RPMI7951 (cell line): ENCODE measurements at regions not wholly inside any gene's neighbourhood (a gene's known extent, or its start where the extent isn't known, plus 50 kb on each side); places are given as distances from the start of the nearest gene placed in this dataset.
A peak's percentile ranks its signal among the peaks of the same experiment; 100 is the strongest.
"Not testable (repeated sequence)": the region's sequence is repeated elsewhere in the genome, so short reads cannot be mapped to it uniquely, and the experiment has no call there.

Experiments used
- DNase-seq: peaks from one replicate; pipeline ENCODE4 v3.0.0-alpha.2; 2012; ENCODE audit warnings: low read depth

- no peak for DNase-seq
Observed at GRCh38 chr4:188433741-188434315, 294.6 kb downstream of the TRIML1 start.

DNA sequence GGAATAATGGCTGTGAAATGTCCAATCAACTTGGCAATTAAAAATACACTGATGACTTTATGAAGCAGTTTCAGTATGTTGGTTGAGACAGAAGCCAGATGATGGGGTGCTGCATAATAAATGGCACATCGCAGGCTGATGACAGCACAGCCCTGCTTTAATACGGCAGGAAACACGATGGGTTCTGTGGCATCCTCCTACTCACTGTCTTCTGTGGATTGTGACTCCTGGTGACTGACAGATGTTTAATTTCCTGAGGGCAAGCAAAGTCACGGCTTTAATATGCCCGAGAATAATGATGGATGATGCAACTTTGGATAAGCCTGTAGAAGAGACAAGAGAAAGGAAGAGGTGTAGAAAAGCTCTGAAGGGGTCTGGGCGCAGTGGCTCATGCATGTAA lies 295.4 kb downstream of the TRIML1 start:
- DNase-seq: peak; percentile 79

DNA sequence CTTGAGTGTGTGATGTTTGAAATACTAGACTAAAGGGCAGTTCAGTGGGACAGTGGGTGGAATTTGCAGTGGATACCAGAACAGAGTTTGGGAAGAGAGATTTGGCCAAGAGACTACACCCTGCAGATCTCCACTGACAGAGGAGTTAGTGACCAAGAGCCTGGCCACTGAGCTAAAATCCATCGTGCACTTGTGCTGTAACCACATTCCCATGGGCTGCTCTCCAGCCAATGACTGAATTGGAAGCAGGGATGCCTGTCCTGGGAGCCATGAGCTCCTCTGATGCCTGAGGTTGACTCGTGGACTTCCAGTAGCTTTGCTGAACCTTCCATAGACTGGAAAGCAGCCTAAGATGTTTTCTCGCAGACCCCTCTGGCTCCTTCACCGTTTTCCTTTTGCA lies 296.1 kb downstream of the TRIML1 start:
- peak; percentile 56 for DNase-seq

GRCh38 chr4:188437535-188437934 lies 298.3 kb downstream of the TRIML1 start:
- no peak for DNase-seq

DNA sequence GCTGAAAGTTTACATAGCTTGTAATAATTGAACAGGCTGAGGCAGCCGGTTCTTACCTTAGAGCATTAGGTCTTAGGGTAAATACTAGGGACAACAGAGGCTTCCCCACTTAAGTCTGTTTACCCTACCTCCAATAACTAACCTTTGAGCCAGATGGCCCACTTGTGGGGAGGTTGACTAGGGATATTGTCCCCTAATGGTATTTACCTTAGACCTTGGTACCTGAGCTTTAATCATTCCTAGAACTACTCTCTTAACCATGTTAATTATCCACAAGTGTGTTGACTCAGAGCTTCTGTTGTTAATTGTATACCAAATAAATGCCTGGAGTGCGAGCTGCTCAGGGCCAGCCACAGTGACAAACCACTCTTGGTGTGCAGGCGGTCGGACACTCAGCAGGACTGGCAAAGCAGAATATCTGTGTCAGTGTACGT lies 299.2 kb downstream of the TRIML1 start:
- not testable (repeated sequence) for DNase-seq

DNA sequence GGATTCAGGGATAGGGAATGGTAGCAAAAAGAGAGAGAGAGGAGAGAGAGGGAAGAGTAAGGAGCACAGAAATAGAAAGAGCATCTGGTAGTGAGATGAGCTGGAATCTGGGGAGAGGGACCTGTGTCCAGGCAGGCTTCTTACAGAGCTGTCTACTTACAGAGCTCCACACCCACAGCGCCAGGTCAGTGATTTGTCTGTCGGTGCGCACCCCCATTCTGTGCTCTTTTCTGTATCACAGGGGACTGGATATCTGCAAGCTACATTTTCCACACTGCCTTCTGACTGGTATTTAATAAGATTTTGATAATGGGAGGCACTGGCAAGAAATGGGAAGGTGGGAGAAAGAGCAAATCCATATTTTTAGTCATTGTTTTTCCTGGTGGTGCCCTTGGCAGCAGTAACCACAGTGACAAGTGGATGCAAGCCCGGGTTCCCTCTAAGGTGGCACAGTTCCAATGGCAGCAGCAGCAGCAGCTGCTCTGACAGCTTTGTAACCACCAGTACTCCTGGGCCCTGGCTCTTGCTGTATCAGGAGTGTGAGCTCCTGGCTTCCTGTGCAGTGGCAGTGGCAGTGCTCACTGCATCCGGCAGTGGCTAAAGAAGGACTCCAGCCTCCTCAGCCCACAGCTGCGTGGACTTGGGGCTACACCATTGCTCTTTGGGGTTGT lies 300.5 kb downstream of the TRIML1 start:
- DNase-seq: peak; percentile 79

GRCh38 chr4:188444500-188444899 lies 305.3 kb downstream of the TRIML1 start:
- no peak for DNase-seq

DNA sequence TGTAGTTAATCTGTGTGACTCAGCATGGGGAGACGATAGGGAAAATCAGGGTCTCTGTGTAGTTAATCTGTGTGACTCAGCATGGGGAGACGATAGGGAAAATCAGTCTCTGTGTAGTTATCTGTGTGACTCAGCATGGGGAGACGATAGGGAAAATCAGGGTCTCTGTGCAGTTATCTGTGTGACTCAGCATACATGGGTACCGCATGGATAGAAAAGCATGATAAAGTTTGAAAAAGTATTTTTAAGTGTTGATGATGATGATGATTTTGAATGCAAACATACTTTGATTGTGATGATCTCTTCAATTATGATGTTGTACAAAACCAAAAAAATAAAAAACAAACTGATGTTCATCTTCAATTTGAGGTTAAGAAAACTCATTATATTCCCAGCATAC lies 309.8 kb downstream of the TRIML1 start:
- peak; percentile 23 for DNase-seq

DNA sequence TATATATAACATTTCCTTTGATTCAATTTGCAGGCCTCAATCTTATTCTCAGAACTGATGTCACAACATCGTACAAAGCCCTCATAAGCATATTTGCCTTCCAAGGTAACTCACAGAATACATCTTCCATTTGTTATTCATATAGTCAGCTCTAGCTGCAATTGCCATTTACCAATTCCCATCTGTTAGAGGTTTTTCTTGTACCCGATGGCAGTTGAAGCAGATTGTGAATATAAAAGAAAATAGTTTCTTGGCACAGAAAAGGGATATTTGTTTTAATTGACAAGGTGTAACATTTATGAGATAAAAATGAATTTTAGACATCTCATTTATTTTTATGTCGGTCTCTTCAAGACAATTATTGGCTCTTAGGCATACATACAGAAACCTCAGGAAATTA lies 311.3 kb downstream of the TRIML1 start:
- no peak for DNase-seq

DNA sequence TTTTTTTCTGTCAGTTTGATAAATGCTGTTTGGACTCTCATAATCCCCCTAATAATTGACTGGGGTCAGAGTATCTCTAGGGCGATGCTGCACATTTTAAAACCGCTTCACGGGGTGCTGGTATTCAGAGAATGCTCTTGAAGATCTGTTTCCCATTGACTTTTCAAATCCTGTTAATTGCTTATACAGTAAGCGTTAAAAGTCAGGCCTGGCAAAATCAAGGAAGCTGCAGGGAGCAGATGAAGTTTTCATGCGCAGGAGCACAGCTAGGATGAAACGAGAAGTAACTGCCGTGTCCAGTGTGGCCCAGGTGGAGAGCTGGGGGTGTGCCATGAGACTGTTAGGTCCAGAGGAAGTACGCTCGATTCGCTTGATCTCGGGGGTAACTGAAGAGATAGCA lies 312.9 kb downstream of the TRIML1 start:
- no peak for DNase-seq

- no peak for DNase-seq
Observed at GRCh38 chr4:188454575-188454974, 315.3 kb downstream of the TRIML1 start.

- no peak for DNase-seq
Observed at GRCh38 chr4:188455062-188455752, 316.0 kb downstream of the TRIML1 start.

DNA sequence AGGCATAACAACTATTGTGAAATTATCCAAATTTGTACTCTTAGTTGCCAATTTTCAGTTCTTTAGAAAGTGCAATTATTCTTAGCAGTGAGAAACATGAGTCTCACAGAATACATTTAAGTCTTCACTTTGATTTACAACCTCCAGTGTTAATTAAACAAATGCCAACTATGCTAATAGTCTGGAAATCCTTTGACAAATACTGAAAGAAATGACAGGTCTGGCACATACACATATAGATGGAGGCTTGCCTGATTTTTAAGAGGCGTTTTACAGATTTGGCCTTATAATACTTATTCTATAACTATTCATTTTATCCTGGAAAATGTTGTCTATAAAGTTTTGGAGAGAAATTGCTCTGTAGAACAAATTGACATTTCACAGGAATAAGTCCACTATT lies 320.1 kb downstream of the TRIML1 start:
- no peak for DNase-seq

DNA sequence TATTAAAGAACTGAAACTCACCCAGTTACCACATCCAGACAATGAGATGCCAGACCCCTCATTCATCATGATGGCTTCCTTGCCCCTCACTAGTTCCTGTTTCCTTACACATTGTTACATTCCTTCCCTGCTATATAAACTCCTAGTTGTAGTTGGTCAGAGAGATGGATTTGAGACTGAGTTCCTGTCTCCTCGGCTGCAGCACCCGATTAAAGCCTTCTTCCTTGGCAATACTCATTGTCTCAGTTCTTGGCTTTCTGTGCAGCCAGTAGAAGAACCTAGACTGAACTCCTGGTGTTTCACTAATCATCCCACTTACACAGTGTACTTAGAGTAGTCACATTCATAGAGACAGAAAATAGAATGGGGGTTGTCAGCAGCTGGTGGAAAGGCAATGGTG lies 324.7 kb downstream of the TRIML1 start:
- DNase-seq: no peak

DNA sequence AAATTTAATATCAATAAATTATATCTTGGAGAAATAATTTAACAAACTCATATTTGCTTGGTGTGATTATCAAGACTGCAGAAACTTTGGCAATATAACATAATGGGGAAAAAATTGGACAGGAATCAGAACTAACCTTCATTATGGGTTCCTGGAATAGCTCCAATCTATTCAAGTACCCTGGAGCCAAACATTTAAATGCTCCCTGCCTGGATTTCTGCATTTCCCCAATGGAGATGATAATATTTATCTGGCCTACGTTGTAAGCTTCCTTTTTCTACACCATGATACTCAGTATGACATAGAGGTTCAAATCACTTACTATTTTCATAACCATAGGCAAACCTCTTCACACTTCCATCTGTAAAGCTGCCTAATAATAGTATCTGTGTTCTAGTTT lies 326.8 kb downstream of the TRIML1 start:
- no peak for DNase-seq

DNA sequence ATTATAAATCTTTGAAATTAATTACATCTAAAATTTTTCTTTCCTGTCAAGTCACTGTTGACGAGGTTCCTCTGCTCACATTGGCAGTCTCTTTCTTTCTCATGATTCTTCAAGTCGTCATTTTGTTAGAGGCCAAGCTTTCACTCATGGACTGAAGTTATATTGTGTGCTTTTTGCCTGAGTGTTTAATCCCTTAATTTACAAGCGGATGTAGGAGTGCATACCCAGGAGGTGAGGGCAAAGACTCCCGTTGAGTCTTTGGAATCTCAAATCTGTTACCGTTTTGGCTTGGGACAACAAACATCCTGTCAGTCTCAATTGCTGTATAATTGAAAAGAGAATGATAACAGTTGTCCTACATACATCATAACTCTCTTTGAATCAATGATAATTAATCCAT lies 345.0 kb downstream of the TRIML1 start:
- DNase-seq: no peak

GRCh38 chr4:188485906-188486305 lies 346.7 kb downstream of the TRIML1 start:
- no peak for DNase-seq

GRCh38 chr4:188492886-188493285 lies 353.6 kb downstream of the TRIML1 start:
- no peak for DNase-seq

DNA sequence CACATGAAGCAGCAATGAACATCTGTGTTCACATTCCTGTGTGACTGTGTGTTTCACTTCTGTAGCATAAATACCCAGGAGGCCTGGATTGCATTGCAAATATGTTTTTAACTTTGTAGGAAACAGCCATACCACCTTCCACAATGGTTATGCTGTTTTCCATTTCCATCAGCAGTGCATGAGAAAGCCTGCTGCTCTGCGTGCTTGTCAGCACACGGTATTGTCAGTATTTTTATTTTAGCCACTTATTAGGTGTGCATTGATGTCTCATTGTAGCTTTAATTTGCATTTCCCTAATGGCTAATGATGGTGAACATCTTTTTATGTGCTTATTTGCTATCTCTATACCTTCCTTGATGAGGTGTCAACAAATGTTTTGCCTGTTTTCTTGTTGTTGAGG lies 355.9 kb downstream of the TRIML1 start:
- no peak for DNase-seq

GRCh38 chr4:188511431-188511830 lies 372.2 kb downstream of the TRIML1 start:
- DNase-seq: no peak

DNA sequence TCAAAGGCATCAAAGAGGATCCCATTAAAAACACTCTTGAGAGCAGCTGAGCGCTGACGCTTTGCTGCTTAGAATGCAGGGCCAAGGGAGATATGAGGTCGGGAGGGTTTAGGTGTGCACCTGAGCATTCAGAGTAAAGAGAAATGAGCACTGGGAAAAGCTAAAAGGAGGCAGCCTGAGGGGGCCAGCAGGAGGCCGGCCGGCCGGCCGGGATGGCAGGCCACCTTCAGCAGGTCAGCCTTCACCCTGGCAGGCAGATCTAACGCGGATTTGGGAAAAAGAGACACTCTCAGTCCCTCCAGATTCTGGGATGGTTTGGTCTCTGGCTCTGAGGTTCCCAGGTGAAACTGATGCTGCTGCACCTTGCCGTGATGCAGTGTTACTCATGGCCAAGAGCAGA lies 393.5 kb downstream of the TRIML1 start:
- no peak for DNase-seq

DNA sequence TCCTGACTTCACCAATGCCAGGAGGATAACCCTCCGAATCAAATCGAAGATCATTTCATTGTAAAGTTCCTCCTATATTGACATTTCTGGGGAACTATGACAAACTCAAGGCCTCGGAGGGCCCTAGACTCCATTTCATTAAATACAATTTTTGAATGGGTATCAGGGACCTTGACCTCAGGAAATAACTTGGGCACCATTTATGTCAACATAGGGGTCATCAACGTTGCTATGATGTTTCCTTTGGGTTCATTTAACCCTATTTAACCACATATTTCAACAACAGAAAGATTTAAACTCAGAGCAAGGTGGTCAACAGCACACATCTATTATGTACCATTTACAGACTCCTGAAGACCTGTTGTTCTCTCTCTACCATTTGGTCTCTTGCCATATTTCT lies 395.1 kb downstream of the TRIML1 start:
- DNase-seq: no peak

- no peak for DNase-seq
Observed at GRCh38 chr4:188534917-188535316, 395.7 kb downstream of the TRIML1 start.
